ENCODE measurements at regions not wholly inside any gene's neighbourhood (a gene's known extent, or its start where the extent isn't known, plus 50 kb on each side); places are given as distances from the start of the nearest gene placed in this dataset.

GRCh38 chr4:17132226-17132625 lies 233.8 kb upstream of the LDB2 start:
- TF ChIP-seq CTCF (conservative IDR thresholded peaks at IDR 0.05 in 1 of 2, IDR thresholded peaks at IDR 0.05 in 1 of 2; ENCODE audit: extremely low read depth in 1 of 2, insufficient read depth in 1 of 2, low read depth in 1 of 2, low read length in 2 of 2) (no peak), EZH2 (IDR thresholded peaks at IDR 0.05; ENCODE audit: borderline replicate concordance, low read length) (no peak)

Data from mammary epithelial cell (primary cell).